ENCODE measurements at regions not wholly inside any gene's neighbourhood (a gene's known extent, or its start where the extent isn't known, plus 50 kb on each side); places are given as distances from the start of the nearest gene placed in this dataset.

GRCh38 chr14:53865711-53866110, 90.9 kb downstream of the BMP4 start:
- DNase-seq, result no peak
- WGBS, 2 donors, result 46 to 51% methylated on average over 2 of the region's 2 CpGs
- H3K4me1 ChIP-seq, result no peaks in the 10 kb centered on the region
- H3K27ac ChIP-seq, result no peak overlapping the region
- H3K4me3 ChIP-seq, result no peak overlapping the region
- intact Hi-C loops (cut with DNase I; ENCODE audit: low total_unique reads), result no loop called here
- H3K27me3 ChIP-seq, result no peaks in the 10 kb centered on the region
- no peaks in the 10 kb centered on the region for H3K36me3 ChIP-seq (ENCODE audit: low read depth, missing control alignments)
- H3K9me3 ChIP-seq, result no peaks in the 10 kb centered on the region
- TF ChIP-seq POLR2A (IDR thresholded peaks at IDR 0.05) (no peak), CTCF (IDR thresholded peaks at IDR 0.05) (no peak)

GRCh38 chr14:53861781-53862180, 94.8 kb downstream of the BMP4 start:
- Histone ChIP-seq H3K4me1 (no peaks in the 10 kb centered on the region), H3K27me3 (no peaks in the 10 kb centered on the region), H3K4me3 (no peak overlapping the region), H3K36me3 (ENCODE audit: low read depth, missing control alignments) (no peaks in the 10 kb centered on the region), H3K27ac (no peak overlapping the region), H3K9me3 (no peaks in the 10 kb centered on the region)
- intact Hi-C loops (cut with DNase I; ENCODE audit: low total_unique reads), result no loop called here
- 93 to 95% methylated on average over 5 of the region's 5 CpGs for WGBS, 2 donors
- no peak for DNase-seq
- TF ChIP-seq POLR2A (IDR thresholded peaks at IDR 0.05), result no peak
- no peak for TF ChIP-seq CTCF (IDR thresholded peaks at IDR 0.05)

GRCh38 chr14:53858345-53858684, 98.3 kb downstream of the BMP4 start:
- DNase-seq, result no peak
- Histone ChIP-seq H3K4me1 (no peaks in the 10 kb centered on the region), H3K27ac (no peak overlapping the region), H3K9me3 (no peaks in the 10 kb centered on the region), H3K36me3 (ENCODE audit: low read depth, missing control alignments) (no peaks in the 10 kb centered on the region), H3K27me3 (no peaks in the 10 kb centered on the region), H3K4me3 (no peak overlapping the region)
- TF ChIP-seq CTCF (IDR thresholded peaks at IDR 0.05), result no peak
- TF ChIP-seq POLR2A (IDR thresholded peaks at IDR 0.05), result no peak
- 92 to 93% methylated on average over 1 of the region's 1 CpG for WGBS, 2 donors
- intact Hi-C loops (cut with DNase I; ENCODE audit: low total_unique reads), result no loop called here

- intact Hi-C loops (cut with DNase I; ENCODE audit: low total_unique reads), result no loop called here
- 75 to 78% methylated on average over 5 of the region's 5 CpGs for WGBS, 2 donors
- Histone ChIP-seq H3K36me3 (ENCODE audit: low read depth, missing control alignments) (no peaks in the 10 kb centered on the region), H3K4me1 (no peaks in the 10 kb centered on the region), H3K4me3 (no peak overlapping the region), H3K27ac (no peak overlapping the region), H3K27me3 (no peaks in the 10 kb centered on the region), H3K9me3 (no peaks in the 10 kb centered on the region)
- DNase-seq, result no peak
- TF ChIP-seq CTCF (IDR thresholded peaks at IDR 0.05), result no peak
These were observed 98.8 kb downstream of the BMP4 start for GRCh38 chr14:53857625-53858344.

- TF ChIP-seq CTCF (IDR thresholded peaks at IDR 0.05) (no peak), POLR2A (IDR thresholded peaks at IDR 0.05) (no peak)
- Histone ChIP-seq H3K36me3 (ENCODE audit: low read depth, missing control alignments) (no peaks in the 10 kb centered on the region), H3K9me3 (no peaks in the 10 kb centered on the region), H3K4me1 (no peaks in the 10 kb centered on the region), H3K4me3 (no peak overlapping the region), H3K27me3 (no peaks in the 10 kb centered on the region), H3K27ac (no peak overlapping the region)
- no peak for DNase-seq
- WGBS, 2 donors, result 44 to 48% methylated on average over 2 of the region's 2 CpGs
- intact Hi-C loops (cut with DNase I; ENCODE audit: low total_unique reads), result no loop called here
These were observed 101.1 kb downstream of the BMP4 start for GRCh38 chr14:53855574-53855973.

Measured in testis (tissue), 2 donors.